Astrocyte (in vitro differentiated cells and primary cell): ENCODE measurements at regions not wholly inside any gene's neighbourhood (a gene's known extent, or its start where the extent isn't known, plus 50 kb on each side); places are given as distances from the start of the nearest gene placed in this dataset.

Experiments used
- EZH2 ChIP-seq: IDR thresholded peaks from 2 replicates; pipeline ENCODE4 v1.6.1; 2012; ENCODE audit warnings: mild to moderate bottlenecking, low read length, inconsistent platforms; ENCODE audit not compliant: insufficient read depth
- TF ChIP-seq, protein P1 (sequence below): IDR thresholded peaks from 2 replicates; pipeline ENCODE4 v1.5.1; 2011; ENCODE audit warnings: low read depth, mild to moderate bottlenecking, inconsistent platforms, low read length, moderate library complexity; ENCODE audit not compliant: insufficient read depth

DNA sequence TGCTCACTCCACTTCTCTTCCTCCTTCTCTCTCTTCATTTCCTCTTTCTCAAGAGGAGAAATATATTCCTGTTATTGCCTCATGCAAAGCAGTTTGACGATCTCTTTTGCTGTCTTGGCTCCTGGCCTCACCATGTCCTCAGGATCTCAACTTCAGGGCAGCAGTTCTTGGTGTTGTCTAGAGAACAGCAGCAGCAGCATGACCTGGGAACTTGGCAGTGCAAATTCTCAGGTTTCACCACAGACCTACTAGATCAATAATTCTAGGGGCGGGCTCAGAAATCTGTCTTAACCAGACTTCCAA, 193.4 kb upstream of the EDNRA start:
- TF ChIP-seq, protein P1, sequence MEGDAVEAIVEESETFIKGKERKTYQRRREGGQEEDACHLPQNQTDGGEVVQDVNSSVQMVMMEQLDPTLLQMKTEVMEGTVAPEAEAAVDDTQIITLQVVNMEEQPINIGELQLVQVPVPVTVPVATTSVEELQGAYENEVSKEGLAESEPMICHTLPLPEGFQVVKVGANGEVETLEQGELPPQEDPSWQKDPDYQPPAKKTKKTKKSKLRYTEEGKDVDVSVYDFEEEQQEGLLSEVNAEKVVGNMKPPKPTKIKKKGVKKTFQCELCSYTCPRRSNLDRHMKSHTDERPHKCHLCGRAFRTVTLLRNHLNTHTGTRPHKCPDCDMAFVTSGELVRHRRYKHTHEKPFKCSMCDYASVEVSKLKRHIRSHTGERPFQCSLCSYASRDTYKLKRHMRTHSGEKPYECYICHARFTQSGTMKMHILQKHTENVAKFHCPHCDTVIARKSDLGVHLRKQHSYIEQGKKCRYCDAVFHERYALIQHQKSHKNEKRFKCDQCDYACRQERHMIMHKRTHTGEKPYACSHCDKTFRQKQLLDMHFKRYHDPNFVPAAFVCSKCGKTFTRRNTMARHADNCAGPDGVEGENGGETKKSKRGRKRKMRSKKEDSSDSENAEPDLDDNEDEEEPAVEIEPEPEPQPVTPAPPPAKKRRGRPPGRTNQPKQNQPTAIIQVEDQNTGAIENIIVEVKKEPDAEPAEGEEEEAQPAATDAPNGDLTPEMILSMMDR = no peak
- TF ChIP-seq EZH2 = no peak
